ENCODE measurements at regions not wholly inside any gene's neighbourhood (a gene's known extent, or its start where the extent isn't known, plus 50 kb on each side); places are given as distances from the start of the nearest gene placed in this dataset.

DNA sequence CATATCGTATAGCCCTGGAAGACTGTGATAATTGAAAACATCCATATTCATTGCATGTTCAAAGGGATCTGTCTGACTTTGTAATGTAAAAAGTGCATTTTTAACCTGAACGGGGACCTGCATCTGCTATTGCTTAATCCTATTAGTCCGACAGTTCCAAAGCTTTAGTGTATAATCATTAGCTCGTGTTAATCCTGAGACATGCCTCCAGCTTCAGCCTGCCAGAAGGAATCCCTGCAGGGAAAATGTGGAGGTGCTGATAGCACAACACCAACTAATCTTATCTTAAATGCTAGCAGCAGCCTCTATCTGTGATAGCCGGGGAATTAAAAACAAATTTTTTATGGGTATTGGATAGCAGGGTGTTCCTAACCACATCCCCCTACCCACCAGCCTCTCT, 495.2 kb downstream of the TLE4 start:
- no peak overlapping the region for H3K4me3 ChIP-seq
- ATAC-seq (no peak), DNase-seq (no peak)
- H3K9me3 ChIP-seq: no peaks in the 10 kb centered on the region
- no peaks in the 10 kb centered on the region for H3K27me3 ChIP-seq (ENCODE audit: insufficient read depth in 3 of 3, low read length in 2 of 3)
- intact Hi-C loops (cut with DNase I): no loop called here
- 36 to 58% (median 42%) methylated on average over 5 of the region's 5 CpGs for WGBS, 3 donors
- H3K27ac ChIP-seq: no peak overlapping the region
- no peaks in the 10 kb centered on the region for H3K36me3 ChIP-seq (ENCODE audit: insufficient read depth in 1 of 2, low read depth in 1 of 2)
- TF ChIP-seq, protein P1, sequence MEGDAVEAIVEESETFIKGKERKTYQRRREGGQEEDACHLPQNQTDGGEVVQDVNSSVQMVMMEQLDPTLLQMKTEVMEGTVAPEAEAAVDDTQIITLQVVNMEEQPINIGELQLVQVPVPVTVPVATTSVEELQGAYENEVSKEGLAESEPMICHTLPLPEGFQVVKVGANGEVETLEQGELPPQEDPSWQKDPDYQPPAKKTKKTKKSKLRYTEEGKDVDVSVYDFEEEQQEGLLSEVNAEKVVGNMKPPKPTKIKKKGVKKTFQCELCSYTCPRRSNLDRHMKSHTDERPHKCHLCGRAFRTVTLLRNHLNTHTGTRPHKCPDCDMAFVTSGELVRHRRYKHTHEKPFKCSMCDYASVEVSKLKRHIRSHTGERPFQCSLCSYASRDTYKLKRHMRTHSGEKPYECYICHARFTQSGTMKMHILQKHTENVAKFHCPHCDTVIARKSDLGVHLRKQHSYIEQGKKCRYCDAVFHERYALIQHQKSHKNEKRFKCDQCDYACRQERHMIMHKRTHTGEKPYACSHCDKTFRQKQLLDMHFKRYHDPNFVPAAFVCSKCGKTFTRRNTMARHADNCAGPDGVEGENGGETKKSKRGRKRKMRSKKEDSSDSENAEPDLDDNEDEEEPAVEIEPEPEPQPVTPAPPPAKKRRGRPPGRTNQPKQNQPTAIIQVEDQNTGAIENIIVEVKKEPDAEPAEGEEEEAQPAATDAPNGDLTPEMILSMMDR (IDR thresholded peaks at IDR 0.05): no peak
- H3K4me1 ChIP-seq: peaks cover 13% of the 10 kb centered on the region

DNA sequence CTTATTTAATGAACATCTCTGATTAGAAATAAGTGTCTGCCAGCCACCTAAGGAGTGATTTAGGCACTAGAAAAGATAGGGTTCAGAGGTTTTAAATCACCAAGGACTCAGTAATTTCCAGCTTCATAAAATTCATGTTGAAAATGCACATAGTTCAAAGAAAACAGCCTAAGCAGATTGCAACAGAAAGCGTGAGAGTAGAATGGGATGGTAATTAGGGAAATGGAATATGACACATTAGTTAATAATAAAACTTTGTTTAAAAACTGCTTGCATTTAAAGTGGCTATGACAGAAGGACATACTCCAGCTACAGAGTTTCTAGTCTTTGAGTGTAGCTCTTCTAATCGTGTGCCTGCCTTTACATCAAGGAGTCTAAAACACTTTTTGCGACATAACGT, 490.8 kb downstream of the TLE4 start:
- Histone ChIP-seq H3K4me3 (no peak overlapping the region), H3K9me3 (no peaks in the 10 kb centered on the region), H3K4me1 (peaks cover 20% of the 10 kb centered on the region), H3K27me3 (ENCODE audit: insufficient read depth in 3 of 3, low read length in 2 of 3) (no peaks in the 10 kb centered on the region), H3K27ac (peak overlapping the region; percentile 94), H3K36me3 (ENCODE audit: insufficient read depth in 1 of 2, low read depth in 1 of 2) (no peaks in the 10 kb centered on the region)
- TF ChIP-seq, protein P1 (IDR thresholded peaks at IDR 0.05): no peak
- intact Hi-C loops (cut with DNase I): loop anchor here (5.0 kb wide), 1 partner anchor 85 kb away; no protein-coding TSS in a partner anchor
- no peak for ATAC-seq
- no peak for DNase-seq
- 74 to 91% (median 81%) methylated on average over 4 of the region's 4 CpGs for WGBS, 3 donors

DNA sequence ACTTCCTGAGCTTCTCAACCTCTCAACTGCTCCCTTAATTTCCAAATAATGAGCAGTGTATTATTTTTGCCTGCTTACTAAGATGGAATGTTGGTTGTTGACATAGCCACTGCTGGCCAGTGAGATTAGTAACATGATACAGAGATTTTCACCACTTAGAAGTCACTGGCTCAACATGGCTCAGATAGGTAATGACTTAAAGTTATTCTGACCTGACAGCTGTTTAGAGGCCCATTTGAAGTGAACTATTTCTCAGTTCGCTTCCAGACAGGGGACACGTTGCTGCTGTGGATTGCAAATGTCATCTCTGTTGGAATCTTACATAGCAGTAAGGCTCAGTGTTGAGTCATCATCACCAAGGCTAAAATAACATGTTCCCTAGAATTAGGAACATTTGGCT, 490.2 kb downstream of the TLE4 start:
- 12 to 25% (median 16%) methylated on average over 2 of the region's 2 CpGs for WGBS, 3 donors
- Histone ChIP-seq H3K4me1 (peaks cover 20% of the 10 kb centered on the region), H3K27ac (peak overlapping the region; percentile 94), H3K4me3 (no peak overlapping the region), H3K36me3 (ENCODE audit: insufficient read depth in 1 of 2, low read depth in 1 of 2) (no peaks in the 10 kb centered on the region), H3K27me3 (ENCODE audit: insufficient read depth in 3 of 3, low read length in 2 of 3) (no peaks in the 10 kb centered on the region), H3K9me3 (no peaks in the 10 kb centered on the region)
- TF ChIP-seq, protein P1 (IDR thresholded peaks at IDR 0.05): no peak
- intact Hi-C loops (cut with DNase I): loop anchor here (5.0 kb wide), 1 partner anchor 85 kb away; no protein-coding TSS in a partner anchor
- DNase-seq (no peak), ATAC-seq (peak; percentile 96 to 99 (median 96))

DNA sequence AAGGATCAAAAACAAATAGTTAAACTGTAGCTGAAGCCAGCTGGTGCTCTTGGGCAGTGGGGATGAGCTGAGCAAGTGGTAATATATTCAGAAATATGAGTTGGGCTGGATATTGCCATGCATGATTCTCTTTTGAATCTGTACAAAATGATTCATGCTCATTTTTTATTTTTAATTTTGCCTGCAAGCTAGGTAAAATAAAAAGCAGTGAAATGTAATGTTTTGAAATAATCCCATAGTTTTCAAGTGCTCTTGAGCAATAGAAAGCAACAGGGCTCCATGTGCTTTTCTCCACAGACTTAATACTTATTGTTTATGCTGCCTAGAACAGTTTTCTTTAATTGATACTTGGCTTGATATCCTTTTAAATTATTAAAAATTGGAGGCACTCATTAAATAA, 489.3 kb downstream of the TLE4 start:
- Histone ChIP-seq H3K36me3 (ENCODE audit: insufficient read depth in 1 of 2, low read depth in 1 of 2) (no peaks in the 10 kb centered on the region), H3K27ac (peak overlapping the region; percentile 94), H3K4me3 (no peak overlapping the region), H3K9me3 (no peaks in the 10 kb centered on the region), H3K4me1 (peaks cover 20% of the 10 kb centered on the region), H3K27me3 (ENCODE audit: insufficient read depth in 3 of 3, low read length in 2 of 3) (no peaks in the 10 kb centered on the region)
- intact Hi-C loops (cut with DNase I): loop anchor here (5.0 kb wide), 1 partner anchor 84 kb away; no protein-coding TSS in a partner anchor
- DNase-seq (no peak), ATAC-seq (no peak)
- TF ChIP-seq, protein P1 (IDR thresholded peaks at IDR 0.05): no peak

DNA sequence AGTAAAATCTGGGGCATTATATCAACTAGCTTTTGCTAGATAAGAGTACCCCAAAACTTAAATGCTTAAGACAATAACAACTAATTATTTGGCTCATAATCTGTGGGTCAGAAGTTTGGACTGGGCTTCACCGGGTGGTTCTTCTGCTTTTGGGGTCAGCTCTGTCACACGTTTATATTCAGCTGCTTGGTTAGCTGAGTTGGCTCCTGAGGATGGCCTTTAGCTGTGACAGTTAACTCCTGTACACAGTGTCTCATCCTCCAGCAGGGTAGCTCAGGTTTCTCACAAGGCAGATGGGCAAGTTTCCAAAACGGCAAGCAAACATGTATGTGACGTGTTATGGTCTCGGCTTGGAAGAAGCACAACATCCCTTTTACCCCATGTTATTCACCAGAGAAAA, 488.2 kb downstream of the TLE4 start:
- no peaks in the 10 kb centered on the region for H3K36me3 ChIP-seq (ENCODE audit: insufficient read depth in 1 of 2, low read depth in 1 of 2)
- no peaks in the 10 kb centered on the region for H3K27me3 ChIP-seq (ENCODE audit: insufficient read depth in 3 of 3, low read length in 2 of 3)
- no peak overlapping the region for H3K27ac ChIP-seq
- WGBS, 3 donors: 48 to 95% (median 68%) methylated on average over 5 of the region's 5 CpGs
- H3K4me1 ChIP-seq: peaks cover 20% of the 10 kb centered on the region
- ATAC-seq (peak in 2 of 4 donors; percentile 11 to 36), DNase-seq (no peak)
- intact Hi-C loops (cut with DNase I): loop anchor here (5.0 kb wide), 1 partner anchor 83 kb away; no protein-coding TSS in a partner anchor
- no peaks in the 10 kb centered on the region for H3K9me3 ChIP-seq
- TF ChIP-seq, protein P1 (IDR thresholded peaks at IDR 0.05): no peak
- no peak overlapping the region for H3K4me3 ChIP-seq
